ENCODE measurements at regions not wholly inside any gene's neighbourhood (a gene's known extent, or its start where the extent isn't known, plus 50 kb on each side); places are given as distances from the start of the nearest gene placed in this dataset.

- DNase-seq (ENCODE audit: extremely low spot score, unreplicated experiment): no peak
- Mint-ChIP-seq H3K9me3 (peaks cover 4% of the 10 kb centered on the region), H3K27me3 (peaks cover 11% of the 10 kb centered on the region), H3K4me1 (ENCODE audit: unreplicated experiment) (peaks cover 13% of the 10 kb centered on the region), H3K4me3 (no peak overlapping the region), H3K27ac (no peak overlapping the region), H3K36me3 (no peaks in the 10 kb centered on the region)
- no peak for TF ChIP-seq CTCF (conservative IDR thresholded peaks at IDR 0.05)
These were observed 603.6 kb upstream of the MGMT start for GRCh38 chr10:128863411-128863810.

GRCh38 chr10:128863823-128864405, 603.1 kb upstream of the MGMT start:
- Mint-ChIP-seq H3K4me1 (ENCODE audit: unreplicated experiment) (peaks cover 13% of the 10 kb centered on the region), H3K9me3 (peaks cover 5% of the 10 kb centered on the region), H3K27me3 (peaks cover 11% of the 10 kb centered on the region), H3K27ac (no peak overlapping the region), H3K36me3 (no peaks in the 10 kb centered on the region), H3K4me3 (no peak overlapping the region)
- no peak for TF ChIP-seq CTCF (conservative IDR thresholded peaks at IDR 0.05)
- DNase-seq (ENCODE audit: extremely low spot score, unreplicated experiment): no peak

- no peaks in the 10 kb centered on the region for H3K36me3 Mint-ChIP-seq
- no peak overlapping the region for H3K27ac Mint-ChIP-seq
- peaks cover 9% of the 10 kb centered on the region for H3K27me3 Mint-ChIP-seq
- H3K4me1 Mint-ChIP-seq (ENCODE audit: unreplicated experiment): peaks cover 13% of the 10 kb centered on the region
- no peak for DNase-seq (ENCODE audit: extremely low spot score, unreplicated experiment)
- H3K4me3 Mint-ChIP-seq: no peak overlapping the region
- H3K9me3 Mint-ChIP-seq: peaks cover 5% of the 10 kb centered on the region
- TF ChIP-seq CTCF (conservative IDR thresholded peaks at IDR 0.05): no peak
These were observed 602.3 kb upstream of the MGMT start for GRCh38 chr10:128864554-128865295.

- H3K4me3 Mint-ChIP-seq: no peak overlapping the region
- H3K9me3 Mint-ChIP-seq: peaks cover 5% of the 10 kb centered on the region
- peaks cover 7% of the 10 kb centered on the region for H3K27me3 Mint-ChIP-seq
- H3K27ac Mint-ChIP-seq: no peak overlapping the region
- H3K36me3 Mint-ChIP-seq: no peaks in the 10 kb centered on the region
- no peak for DNase-seq (ENCODE audit: extremely low spot score, unreplicated experiment)
- H3K4me1 Mint-ChIP-seq (ENCODE audit: unreplicated experiment): peaks cover 13% of the 10 kb centered on the region
- TF ChIP-seq CTCF (conservative IDR thresholded peaks at IDR 0.05): no peak
These were observed 601.4 kb upstream of the MGMT start for GRCh38 chr10:128865436-128866195.

GRCh38 chr10:128866551-128866950, 600.5 kb upstream of the MGMT start:
- H3K9me3 Mint-ChIP-seq: peaks cover 5% of the 10 kb centered on the region
- TF ChIP-seq CTCF (conservative IDR thresholded peaks at IDR 0.05): no peak
- no peaks in the 10 kb centered on the region for H3K36me3 Mint-ChIP-seq
- H3K27ac Mint-ChIP-seq: no peak overlapping the region
- H3K4me3 Mint-ChIP-seq: no peak overlapping the region
- DNase-seq (ENCODE audit: extremely low spot score, unreplicated experiment): no peak
- peaks cover 13% of the 10 kb centered on the region for H3K4me1 Mint-ChIP-seq (ENCODE audit: unreplicated experiment)
- H3K27me3 Mint-ChIP-seq: peaks cover 7% of the 10 kb centered on the region

Data from type B pancreatic cell (in vitro differentiated cells).